ENCODE measurements at regions not wholly inside any gene's neighbourhood (a gene's known extent, or its start where the extent isn't known, plus 50 kb on each side); places are given as distances from the start of the nearest gene placed in this dataset.

GRCh38 chr6:145350928-145351327 lies 384.4 kb downstream of the EPM2A start:
- H3K36me3 Mint-ChIP-seq (ENCODE audit: low read depth): no peaks in the 10 kb centered on the region
- H3K4me3 Mint-ChIP-seq: no peak overlapping the region
- no peaks in the 10 kb centered on the region for H3K4me1 Mint-ChIP-seq
- H3K27ac Mint-ChIP-seq: no peak overlapping the region
- TF ChIP-seq, protein P1, sequence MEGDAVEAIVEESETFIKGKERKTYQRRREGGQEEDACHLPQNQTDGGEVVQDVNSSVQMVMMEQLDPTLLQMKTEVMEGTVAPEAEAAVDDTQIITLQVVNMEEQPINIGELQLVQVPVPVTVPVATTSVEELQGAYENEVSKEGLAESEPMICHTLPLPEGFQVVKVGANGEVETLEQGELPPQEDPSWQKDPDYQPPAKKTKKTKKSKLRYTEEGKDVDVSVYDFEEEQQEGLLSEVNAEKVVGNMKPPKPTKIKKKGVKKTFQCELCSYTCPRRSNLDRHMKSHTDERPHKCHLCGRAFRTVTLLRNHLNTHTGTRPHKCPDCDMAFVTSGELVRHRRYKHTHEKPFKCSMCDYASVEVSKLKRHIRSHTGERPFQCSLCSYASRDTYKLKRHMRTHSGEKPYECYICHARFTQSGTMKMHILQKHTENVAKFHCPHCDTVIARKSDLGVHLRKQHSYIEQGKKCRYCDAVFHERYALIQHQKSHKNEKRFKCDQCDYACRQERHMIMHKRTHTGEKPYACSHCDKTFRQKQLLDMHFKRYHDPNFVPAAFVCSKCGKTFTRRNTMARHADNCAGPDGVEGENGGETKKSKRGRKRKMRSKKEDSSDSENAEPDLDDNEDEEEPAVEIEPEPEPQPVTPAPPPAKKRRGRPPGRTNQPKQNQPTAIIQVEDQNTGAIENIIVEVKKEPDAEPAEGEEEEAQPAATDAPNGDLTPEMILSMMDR (IDR thresholded peaks at IDR 0.05; ENCODE audit: unreplicated experiment in 3 of 3): no peak
- H3K9me3 Mint-ChIP-seq: no peaks in the 10 kb centered on the region
- H3K27me3 Mint-ChIP-seq (ENCODE audit: low read depth): no peaks in the 10 kb centered on the region

DNA sequence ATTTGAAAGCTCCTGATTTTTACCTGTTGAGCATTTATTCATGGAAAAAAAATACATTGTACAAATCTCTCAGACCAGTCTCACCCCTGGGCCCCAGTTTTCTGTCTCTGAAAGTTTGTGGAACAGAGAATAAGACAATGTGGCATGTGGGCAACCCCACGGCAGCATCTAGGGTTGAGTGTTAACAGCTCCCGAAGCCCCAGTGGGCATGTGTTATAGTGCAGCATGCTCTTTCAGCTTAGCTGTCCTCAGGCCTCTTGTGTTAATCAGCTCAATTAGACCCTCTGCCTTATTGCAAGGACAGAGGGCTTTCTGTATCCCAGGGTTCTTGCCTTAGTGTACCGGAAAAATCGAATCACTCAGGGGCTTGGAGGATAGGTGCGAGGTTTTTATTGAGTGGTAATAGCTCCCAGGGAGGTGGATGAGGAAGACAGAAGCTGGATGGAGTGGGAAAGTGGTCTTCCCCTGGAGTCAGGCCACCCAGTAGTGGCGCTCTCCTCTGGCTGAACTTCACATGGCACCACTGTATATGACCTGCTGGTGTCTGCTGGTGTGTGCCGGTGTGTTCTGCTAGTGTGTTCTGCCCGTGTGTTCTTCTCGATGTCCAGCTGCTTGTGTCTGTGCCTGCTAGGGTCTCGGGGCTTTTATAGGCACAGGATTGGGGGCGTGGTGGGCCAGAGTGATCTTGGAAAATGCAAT lies 382.8 kb downstream of the EPM2A start:
- no peak overlapping the region for H3K4me3 Mint-ChIP-seq
- no peak overlapping the region for H3K27ac Mint-ChIP-seq
- no peaks in the 10 kb centered on the region for H3K4me1 Mint-ChIP-seq
- no peaks in the 10 kb centered on the region for H3K9me3 Mint-ChIP-seq
- no peaks in the 10 kb centered on the region for H3K36me3 Mint-ChIP-seq (ENCODE audit: low read depth)
- TF ChIP-seq, protein P1 (IDR thresholded peaks at IDR 0.05; ENCODE audit: unreplicated experiment in 3 of 3): no peak
- H3K27me3 Mint-ChIP-seq (ENCODE audit: low read depth): no peaks in the 10 kb centered on the region

DNA sequence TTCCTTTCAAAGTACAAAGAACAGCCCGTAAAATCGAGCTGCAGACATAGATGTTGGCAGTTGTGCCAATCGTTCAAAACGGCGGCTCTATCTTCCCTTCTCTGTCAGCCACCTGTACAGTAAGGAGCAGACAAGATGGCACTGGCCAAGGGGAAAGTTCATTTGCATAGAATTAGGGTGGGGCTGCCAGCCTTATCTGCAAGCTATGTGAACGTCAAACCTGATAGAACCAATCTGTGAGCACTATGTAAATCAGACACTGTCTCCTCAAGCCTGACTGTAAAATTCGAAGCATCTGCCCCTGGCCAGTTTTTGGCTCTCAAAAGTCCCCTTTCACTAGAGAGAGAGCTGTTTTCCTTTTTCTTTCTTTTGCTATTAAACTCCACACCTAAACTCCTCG lies 374.5 kb downstream of the EPM2A start:
- Mint-ChIP-seq H3K27me3 (ENCODE audit: low read depth) (no peaks in the 10 kb centered on the region), H3K4me1 (no peaks in the 10 kb centered on the region), H3K36me3 (ENCODE audit: low read depth) (no peaks in the 10 kb centered on the region), H3K27ac (no peak overlapping the region), H3K9me3 (peaks cover 2% of the 10 kb centered on the region), H3K4me3 (no peak overlapping the region)
- TF ChIP-seq, protein P1 (IDR thresholded peaks at IDR 0.05; ENCODE audit: unreplicated experiment in 3 of 3): no peak

- Mint-ChIP-seq H3K27ac (no peak overlapping the region), H3K36me3 (ENCODE audit: low read depth) (no peaks in the 10 kb centered on the region), H3K4me1 (no peaks in the 10 kb centered on the region), H3K9me3 (peaks cover 2% of the 10 kb centered on the region), H3K27me3 (ENCODE audit: low read depth) (no peaks in the 10 kb centered on the region), H3K4me3 (no peak overlapping the region)
- TF ChIP-seq, protein P1 (IDR thresholded peaks at IDR 0.05; ENCODE audit: unreplicated experiment in 3 of 3): no peak
Observed at GRCh38 chr6:145367149-145367548, 368.2 kb downstream of the EPM2A start.

DNA sequence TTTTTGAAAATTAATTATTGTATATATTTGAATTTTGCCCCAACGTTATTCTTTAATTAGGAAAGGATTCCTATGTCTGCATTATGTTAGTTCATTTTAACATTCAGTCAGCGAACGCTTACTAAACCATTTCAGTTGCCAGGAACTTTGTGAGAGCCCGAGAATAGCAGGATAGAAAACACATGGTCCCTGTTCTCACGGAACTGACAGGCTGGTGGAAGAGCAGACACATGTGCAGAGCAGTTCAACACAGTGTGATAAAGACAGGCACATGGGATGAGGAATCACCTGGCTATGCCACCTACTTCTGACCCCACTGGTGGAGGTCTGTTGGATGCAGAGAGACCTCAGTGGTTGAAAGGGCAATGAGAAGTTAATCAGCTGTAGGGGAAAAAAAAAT lies 367.2 kb downstream of the EPM2A start:
- no peak overlapping the region for H3K27ac Mint-ChIP-seq
- TF ChIP-seq, protein P1 (IDR thresholded peaks at IDR 0.05; ENCODE audit: unreplicated experiment in 3 of 3): no peak
- no peaks in the 10 kb centered on the region for H3K27me3 Mint-ChIP-seq (ENCODE audit: low read depth)
- no peak overlapping the region for H3K4me3 Mint-ChIP-seq
- no peaks in the 10 kb centered on the region for H3K4me1 Mint-ChIP-seq
- H3K36me3 Mint-ChIP-seq (ENCODE audit: low read depth): no peaks in the 10 kb centered on the region
- H3K9me3 Mint-ChIP-seq: no peaks in the 10 kb centered on the region

DNA sequence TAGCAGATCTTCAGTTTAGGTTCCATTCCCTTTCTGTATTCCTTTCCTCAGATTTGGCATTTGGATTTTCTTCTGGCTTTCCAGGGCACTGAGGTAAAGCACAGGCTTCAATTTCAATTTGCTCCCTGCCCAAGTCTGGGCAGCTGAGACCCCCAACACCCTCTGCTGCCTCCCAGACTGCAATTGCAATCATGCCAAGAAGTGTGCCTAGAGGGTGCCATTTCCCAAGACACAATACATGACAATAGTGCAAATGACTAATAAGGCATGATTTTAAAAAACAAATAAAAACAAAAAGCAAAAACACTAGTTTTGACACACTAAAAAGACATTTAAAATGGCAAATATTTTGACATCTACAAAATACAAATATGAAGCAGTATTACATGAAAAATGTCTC lies 364.8 kb downstream of the EPM2A start:
- Mint-ChIP-seq H3K9me3 (no peaks in the 10 kb centered on the region), H3K36me3 (ENCODE audit: low read depth) (no peaks in the 10 kb centered on the region), H3K4me1 (no peaks in the 10 kb centered on the region), H3K27me3 (ENCODE audit: low read depth) (no peaks in the 10 kb centered on the region), H3K27ac (no peak overlapping the region), H3K4me3 (no peak overlapping the region)
- TF ChIP-seq, protein P1 (IDR thresholded peaks at IDR 0.05; ENCODE audit: unreplicated experiment in 3 of 3): no peak

Data from nephron (organoid).